Left cardiac atrium (tissue), 4 donors: ENCODE measurements at regions not wholly inside any gene's neighbourhood (a gene's known extent, or its start where the extent isn't known, plus 50 kb on each side); places are given as distances from the start of the nearest gene placed in this dataset.
A peak's percentile ranks its signal among the peaks of the same experiment; 100 is the strongest.

Experiments used
- ATAC-seq, 2 donors: fragments of 200-7000 bp; cut with Tn5 transposase; one replicate each; pipeline ENCODE4 v1.9.1; 2020; ENCODE audit warnings: mild to moderate bottlenecking in 2 of 2, moderate library complexity in 2 of 2
- DNase-seq: peaks from one replicate; pipeline ENCODE4 v3.0.0-alpha.2; 2020
- intact Hi-C, 2 donors: fragments of 100-400 bp; cut with DNase I; formaldehyde crosslinking; loops; one replicate each; pipeline versions ENCODE4 v1.14.1 to v1.15.1; 2022 to 2023
- donor health status: DM: no; HTN: yes; CAD: no.
- donor health status: DM: no; HTN: yes; CAD: no; lungs with severe emphysema.
- donor health status: DM: yes; HTN: yes; CAD: no.
- donor health status: Dilated cardiomyopathy.

DNA sequence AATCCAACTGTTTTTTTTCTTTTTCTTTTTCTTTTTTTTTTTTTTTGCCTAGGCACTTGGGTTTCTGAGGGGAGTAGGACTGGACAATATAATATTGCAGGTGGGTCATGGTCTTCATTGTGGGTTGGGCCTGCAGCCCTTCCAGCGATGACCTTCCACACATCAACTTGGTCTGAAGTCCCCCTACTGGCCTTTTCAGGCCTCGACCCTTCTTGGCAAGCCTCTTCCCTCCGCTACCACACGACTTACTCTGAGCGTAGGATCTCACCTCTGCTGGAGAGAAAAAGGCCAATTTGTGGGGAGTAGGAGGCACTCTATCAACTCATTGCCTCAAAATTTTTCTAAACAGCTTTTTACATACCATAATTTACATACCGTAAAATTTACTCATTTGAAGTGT, 51.1 kb upstream of the GRIK3 start:
- intact Hi-C loops: no loop called here
- no peak for ATAC-seq
- no peak for DNase-seq

DNA sequence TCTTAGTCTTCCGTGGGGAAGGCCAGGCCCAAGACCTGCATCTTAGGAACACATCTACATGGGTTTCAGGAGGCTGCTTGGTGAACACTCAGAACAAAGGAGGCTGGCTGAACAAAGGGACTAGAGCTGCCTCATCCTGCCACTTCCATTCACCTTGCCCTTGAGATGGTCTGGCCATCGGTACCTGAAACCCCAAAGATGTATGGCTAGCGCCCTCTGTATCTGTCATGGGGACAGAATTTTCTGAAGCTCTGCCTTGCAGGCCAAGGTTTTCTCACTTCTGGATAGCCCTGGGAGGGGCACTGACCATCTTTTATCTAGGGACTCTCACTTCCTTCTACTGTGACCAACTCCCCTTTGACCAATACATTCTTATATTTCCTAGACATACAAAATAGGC, 55.4 kb upstream of the GRIK3 start:
- intact Hi-C loops: no loop called here
- DNase-seq (no peak), ATAC-seq (no peak)

DNA sequence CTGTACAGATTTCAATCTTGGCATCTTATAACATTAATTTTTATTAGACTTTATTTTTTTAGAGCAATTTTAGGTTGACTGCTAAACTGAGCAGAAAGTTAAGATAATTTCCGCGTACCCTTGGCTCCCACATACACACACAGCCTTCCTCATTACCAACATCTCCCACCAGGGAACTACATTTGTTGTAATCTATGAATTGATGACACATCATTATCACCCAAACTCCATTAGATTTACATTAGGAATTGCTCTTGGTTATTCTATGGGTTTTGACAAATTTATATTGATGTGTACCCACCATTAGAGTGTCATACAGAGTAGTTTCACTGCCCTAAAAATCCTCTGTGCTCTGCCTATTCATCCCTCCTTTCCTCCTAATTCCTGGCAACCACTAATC, 56.4 kb upstream of the GRIK3 start:
- ATAC-seq: no peak
- intact Hi-C loops: no loop called here
- no peak for DNase-seq

DNA sequence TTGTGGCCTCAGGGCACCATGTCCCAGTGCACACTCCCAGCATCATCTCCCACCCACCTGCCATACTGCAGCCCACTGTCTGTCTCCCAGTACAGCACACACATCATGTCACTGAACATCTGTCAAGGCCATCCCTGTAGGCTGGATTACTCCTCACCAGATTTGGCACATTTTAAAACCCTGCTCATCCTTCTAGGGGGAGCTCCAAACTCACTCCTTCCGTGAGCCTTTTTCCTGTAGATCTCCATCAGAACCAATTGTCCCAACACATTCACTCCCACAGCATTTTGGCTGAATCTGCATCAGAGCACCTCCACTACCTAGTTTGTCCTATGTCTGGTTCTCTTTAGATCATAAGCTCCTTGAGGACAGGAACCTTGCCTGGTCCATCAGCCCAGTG, 58.6 kb upstream of the GRIK3 start:
- intact Hi-C loops: no loop called here
- ATAC-seq (no peak), DNase-seq (no peak)

DNA sequence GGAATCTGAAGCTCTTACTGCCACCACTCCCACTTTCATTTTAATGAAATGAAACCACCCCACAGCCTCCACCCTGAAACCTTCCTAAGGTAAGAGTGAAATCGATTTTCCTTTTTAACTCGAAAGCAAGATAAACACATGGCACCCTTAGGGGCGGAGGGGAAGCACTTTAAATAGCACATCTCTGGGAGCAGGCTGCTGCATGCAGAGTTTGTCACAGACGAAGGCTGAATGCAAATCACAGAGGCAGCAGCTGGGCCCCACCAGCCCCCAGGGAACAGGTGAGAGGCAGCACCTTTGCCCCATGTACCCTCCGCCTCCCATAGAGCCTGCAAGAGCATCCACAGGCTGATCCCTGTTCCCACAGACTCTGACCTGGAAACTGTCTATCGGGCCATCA, 60.0 kb upstream of the GRIK3 start:
- DNase-seq: no peak
- no peak for ATAC-seq
- intact Hi-C loops: no loop called here

DNA sequence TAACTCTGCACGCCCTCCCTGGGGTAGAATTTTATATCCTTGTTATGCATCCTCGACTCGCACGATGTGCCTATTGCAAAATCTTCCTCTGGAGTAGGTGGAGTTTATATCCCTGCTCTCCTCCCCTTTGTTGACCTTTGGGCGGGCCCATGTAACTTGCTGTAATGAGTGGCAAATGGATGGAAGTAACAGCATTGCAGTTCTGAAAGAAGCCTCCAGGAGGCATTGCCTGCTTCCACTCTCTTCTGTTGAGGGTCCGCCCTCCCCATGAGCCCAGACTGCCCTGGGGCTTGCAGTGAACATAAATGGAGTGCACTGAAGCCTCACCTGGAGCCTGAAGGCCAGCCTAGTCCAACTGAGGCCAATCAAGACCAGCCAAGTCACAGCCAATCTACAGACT, 62.2 kb upstream of the GRIK3 start:
- ATAC-seq (no peak), DNase-seq (no peak)
- intact Hi-C loops: no loop called here

DNA sequence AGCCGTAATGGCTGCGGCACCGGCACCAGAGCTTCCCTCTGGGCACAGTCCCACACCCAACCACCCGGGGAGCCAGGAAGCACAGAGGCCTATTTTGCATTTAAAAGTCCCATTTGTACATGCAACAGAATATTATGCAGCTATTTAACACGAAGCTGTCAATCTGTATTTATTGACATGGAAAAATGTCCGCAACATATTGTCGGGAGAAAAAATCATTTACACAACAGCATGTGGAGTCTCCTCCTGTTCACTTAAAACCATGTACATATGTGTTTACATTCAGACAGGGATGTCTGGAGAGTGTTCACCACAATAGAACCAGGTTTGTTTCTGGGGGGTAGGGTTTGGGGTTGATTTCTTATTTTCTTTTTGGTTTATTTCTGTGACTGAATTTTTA, 63.4 kb upstream of the GRIK3 start:
- DNase-seq: no peak
- no peak for ATAC-seq
- intact Hi-C loops: no loop called here

DNA sequence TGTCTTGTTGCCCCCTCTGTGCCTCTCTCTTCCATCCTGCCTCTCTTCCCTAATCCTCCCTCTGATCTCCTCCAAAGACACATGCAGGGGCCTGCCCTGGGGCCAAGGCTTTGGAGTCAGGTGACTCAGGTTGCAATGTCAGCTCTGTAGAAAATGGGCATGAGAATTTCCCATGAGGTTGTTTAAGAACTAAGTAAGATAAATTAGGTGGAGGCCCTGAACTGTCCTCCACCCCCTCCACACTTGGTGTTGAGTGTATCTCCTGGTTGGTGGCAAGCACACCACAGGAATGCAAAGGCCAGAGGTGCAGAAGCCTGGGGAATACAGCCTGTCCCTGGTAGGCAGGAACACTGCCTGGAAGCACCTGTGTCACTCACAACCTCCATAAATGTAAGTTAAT, 63.9 kb upstream of the GRIK3 start:
- DNase-seq: no peak
- ATAC-seq: no peak
- intact Hi-C loops: no loop called here

DNA sequence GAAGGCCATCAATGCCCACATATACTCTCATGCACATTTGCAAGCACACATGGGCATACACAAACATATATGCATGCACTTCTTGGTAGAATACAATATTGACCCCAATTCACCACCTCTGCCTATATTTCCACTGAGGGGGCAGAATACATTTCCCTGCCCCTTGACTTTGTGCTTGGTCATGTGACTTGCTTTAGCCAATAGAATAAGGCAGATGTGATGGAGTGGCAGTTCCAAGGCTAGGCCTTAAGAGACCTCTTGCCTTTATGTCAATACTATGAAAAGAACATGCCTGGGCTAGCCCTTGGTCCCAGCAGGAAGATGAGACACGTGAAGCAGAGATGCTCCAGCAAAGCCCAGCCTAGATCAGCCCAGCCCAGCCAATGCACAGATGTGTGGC, 66.0 kb upstream of the GRIK3 start:
- intact Hi-C loops: no loop called here
- DNase-seq: no peak
- no peak for ATAC-seq

DNA sequence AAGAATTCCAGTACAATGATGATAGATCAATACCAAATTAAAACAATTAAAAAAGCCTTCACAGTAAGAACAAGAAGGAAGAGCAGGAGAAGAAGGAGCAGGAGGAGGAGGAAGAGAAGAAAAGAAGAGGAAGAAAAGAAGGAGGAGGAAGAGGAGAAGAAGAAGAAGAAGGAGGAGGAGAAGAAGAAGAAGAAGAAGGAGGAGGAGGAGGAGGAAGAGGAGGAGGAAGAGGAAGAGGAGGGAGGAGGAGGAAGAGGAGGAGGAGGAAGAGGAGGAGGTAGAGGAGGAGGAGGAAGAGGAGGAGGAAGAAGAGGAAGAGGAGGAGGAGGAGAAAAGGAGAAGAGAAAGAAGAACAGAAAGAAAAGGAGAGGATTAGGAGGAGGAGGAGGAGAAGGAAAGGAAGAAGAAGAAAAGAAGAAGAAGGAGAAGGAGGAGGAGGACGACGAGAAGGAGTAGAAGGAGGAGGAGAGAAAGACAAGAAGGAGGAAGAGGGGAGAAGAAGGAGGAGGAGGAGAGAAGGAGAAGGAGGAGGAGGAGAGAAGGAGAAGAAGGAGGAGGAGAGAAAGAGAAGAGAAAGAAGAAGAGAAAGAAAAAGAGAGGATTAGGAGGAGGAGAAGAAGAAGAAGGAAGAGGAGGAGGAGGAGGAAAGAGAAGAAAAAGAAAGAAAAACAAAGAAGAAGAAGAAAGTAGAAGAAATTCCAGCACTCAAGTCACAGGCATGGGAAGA, 68.5 kb upstream of the GRIK3 start:
- no peak for ATAC-seq
- DNase-seq: no peak
- intact Hi-C loops: no loop called here

DNA sequence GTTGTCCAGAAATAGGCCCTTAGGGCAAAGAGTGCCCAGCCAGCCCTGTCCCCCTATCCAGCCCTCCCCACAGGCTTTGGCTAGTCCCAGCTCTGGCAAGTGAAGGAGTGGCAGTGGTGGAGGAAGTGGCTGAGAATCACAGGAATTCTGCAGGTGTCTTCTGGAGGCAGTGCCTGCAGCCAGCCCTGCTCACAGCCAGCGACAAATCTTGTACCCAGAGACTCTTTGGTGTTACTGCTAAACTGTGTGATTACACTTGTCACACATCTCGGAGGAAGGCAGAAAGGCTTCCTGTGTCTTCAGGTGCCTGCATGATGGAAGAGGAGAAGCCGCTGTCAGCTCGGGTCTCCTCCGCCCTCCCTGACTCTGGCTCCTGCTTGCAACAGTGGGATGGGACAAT, 71.6 kb upstream of the GRIK3 start:
- intact Hi-C loops: no loop called here
- DNase-seq (no peak), ATAC-seq (no peak)

DNA sequence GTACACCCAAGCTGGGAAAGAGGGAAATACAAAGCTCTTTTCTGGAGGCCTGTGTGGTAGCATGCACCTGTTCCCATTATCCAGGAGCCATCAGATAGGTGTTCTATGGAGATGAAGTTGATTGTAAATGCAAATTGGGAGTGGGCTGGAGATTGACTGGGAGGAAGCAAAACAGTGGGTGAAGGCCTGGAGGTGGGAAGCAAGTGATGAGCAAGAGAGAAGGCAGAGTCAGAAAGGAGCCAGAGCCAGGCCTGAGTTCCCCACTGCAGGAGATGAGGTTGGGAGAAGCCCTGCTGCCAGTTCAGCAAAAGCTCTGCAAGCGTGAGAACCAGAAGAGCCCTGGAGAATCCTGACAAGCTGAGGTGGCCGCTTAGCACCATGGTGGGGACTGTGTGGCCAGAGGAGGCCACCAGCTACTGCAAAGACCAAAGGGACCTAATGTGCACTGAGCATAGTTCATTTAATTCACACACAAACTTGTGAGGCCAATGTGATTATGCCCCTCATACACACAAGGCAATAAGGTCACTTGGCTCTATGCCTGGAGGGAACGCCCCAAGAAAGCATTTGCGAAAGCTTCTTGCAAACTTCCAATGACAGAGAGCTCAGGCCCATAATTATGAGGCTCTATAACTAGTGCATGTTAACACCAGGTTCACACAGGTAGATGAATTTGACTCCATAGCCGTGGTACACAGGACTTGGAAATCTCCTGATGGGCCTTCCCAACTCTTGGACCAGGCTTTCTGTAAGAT, 73.0 kb upstream of the GRIK3 start:
- ATAC-seq (no peak), DNase-seq (no peak)
- intact Hi-C loops: no loop called here

DNA sequence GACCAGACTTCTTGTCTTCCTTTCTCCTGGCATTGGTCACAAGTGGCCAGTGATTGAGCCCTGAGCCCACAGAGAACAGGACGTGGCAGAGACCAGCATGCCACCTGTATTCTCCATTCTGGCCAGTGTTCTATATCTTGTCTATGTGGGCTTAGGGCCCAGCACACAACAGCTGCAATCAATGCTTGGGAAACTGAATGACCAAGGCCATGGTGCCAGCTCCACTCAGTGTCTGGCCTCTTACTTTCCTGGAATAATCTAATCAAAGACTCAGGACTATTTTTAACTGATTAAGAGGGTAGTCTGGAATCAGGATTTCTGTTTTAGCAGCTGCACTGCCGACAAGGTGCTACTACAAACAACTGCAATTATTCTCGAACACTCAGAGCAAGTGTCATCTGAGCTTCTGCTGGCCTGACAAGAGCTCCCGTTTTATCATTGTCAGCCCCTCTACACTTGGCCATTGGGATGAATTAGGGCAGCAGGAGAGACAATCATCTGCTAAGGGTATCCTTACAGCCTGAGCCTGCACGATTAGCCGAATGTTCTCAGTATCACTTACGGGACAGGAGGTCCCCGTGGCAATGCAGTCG, 74.4 kb upstream of the GRIK3 start:
- intact Hi-C loops: no loop called here
- ATAC-seq: peak; percentile 63 to 66
- DNase-seq: no peak

DNA sequence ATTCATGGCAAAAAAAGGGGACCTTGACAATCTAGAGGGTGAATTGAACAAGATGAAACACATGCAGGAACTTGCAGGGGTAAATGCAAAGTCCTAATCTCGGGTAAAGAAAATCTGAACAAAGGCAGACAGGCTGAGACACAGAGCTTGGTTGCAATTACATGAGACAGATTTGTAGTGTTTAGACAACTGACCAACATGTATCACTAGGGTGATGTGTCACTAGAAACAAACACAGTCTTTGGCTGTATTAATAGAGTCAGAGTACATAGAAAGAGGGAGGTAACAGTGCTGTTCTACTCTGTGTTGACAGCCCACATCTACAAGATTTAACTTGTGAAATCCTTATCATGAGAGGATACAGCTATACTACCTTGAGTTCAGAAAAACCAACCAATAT, 78.1 kb upstream of the GRIK3 start:
- no peak for ATAC-seq
- intact Hi-C loops: no loop called here
- DNase-seq: no peak

DNA sequence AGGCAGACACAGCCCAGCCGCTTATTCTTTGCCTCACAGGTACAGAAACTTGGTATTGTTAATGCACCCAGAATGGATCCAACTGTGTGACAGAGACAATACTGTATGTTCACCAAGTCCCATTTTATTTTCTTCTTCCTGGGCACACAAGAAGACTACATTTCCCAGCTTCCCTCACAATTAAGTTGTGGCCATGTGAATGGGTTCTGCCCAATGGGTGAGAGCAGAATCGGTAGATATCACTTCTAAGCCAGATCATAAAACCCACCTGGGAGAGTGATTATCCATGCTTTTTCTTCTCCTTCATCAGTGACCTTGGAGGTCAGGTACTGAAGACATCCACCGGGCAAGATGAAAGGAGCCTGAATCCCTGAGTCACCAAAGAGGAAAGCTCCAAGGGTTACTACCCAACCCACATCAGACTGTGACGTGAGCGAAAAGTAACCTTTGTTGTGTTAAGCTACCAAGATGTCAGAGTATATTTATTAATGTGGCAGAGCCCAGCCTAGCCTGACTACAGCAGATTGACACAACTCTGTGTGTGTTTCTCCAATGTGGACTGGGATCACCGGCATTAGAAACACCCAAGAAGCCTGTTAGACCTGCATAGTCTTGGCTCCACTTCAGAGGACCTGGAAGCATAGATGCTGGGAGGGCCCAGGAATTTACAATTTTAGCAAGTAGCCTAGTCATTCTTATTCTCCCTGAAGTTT, 79.1 kb upstream of the GRIK3 start:
- intact Hi-C loops: no loop called here
- no peak for ATAC-seq
- DNase-seq: no peak

DNA sequence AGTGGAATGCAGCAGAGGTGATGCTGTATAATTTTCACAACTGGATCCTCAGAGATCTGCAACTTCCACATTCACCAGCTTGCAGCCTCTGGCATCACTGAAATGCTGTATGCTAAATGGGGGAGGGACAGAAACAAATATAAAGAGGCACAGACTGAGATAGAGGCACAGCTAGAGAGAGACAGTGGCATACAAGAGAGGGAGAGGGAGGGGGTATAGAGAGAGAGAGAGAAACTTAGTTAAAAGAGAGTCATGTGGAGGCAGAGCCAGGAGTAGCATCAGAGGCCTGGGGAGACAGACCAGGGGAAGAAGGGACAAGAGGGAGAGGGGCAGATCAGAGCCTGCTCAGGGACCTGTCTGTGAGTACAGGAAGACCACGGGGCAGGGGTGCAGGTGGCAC, 84.5 kb upstream of the GRIK3 start:
- DNase-seq (no peak), ATAC-seq (no peak)
- intact Hi-C loops: no loop called here

DNA sequence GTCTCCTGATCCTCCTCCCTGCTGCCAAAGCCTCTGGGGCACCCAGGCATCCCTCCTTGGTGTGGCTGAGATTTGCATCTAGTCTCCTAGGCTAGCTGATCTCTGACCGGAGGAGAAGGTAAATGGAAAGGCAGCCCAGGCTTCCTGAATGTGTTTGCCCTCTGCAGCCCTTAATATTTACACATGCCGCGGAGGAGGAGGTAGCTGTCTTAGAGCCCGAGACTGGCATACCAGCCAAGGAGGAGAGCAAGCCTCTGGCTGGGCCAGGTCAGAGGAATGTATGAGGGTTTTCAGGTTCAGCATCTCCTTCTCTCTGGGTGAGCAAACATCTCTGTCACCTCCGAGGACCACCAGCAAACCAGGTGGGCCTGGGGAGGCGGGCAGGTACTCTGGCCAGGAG, 86.0 kb upstream of the GRIK3 start:
- DNase-seq (no peak), ATAC-seq (no peak)
- intact Hi-C loops: no loop called here

DNA sequence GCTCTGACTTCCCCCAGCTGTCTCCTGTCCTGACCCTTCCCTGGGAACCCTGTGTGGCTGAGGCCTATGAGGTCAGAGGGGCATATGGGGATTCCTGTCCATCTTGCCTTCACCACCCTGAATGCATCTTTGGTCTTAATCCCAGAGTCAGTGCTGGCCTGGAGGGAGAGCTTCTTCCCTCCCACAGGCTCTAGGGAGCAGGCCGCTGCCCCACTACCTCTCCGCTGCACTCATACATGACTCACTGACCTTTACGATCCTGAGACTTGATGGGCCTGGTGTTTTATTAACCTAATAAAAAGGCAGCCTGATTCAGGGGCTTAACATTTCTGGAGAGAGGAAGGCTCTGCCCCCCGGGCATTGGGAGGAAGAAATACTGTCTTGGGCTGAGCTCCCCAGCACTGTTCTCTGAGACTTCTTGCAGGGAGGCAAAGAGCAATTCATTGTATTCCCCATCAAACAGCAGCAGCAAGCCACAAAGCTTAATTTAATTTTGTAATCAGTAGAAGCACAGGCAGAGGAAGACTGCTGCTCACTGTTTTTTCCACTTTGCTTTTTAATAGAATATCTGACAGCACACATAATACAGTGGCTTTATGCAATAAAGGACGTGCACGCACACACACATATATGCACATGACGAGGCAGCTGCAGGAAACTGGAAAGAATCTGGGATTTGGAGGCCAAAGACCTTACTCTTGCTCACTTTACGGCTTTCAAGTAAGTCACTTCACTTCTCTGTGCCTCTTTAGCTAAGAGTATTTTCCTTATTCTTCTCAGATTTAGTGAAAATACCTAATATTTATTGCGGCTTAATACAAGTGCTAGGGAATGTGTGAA, 89.2 kb upstream of the GRIK3 start:
- intact Hi-C loops: no loop called here
- no peak for ATAC-seq
- DNase-seq: no peak

DNA sequence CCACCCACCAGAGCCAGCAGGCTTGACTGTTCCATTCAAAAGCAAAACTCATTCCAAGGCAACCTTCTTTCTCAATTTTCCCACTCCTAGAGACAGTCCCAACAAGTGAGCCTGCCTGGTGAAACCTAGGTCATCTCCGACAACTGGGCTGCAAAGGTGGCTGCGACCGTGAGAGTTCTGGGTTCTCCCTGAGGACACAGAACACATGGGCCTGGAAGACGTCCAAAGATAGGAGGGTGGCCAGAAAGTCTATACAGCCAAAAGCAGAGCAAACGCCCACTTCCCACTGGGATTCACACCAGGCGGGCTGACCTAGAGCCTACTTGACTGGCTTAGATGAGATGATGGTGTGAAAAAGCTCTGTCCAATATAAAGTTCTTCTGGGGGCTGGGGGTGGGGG, 90.2 kb upstream of the GRIK3 start:
- ATAC-seq (no peak), DNase-seq (no peak)
- intact Hi-C loops: no loop called here
